GM12875 (cell line): ENCODE measurements at regions not wholly inside any gene's neighbourhood (a gene's known extent, or its start where the extent isn't known, plus 50 kb on each side); places are given as distances from the start of the nearest gene placed in this dataset.

Experiments
- H3K4me3 ChIP-seq: one replicate; pipeline ENCODE4 v1.5.1; 2011; ENCODE audit warnings: low read depth, low read length, control low read depth
- CTCF ChIP-seq: IDR thresholded peaks from 2 replicates; pipeline ENCODE4 v1.5.1; 2011; ENCODE audit warnings: low read depth, mild to moderate bottlenecking, control low read depth, inconsistent platforms, low read length, moderate library complexity, borderline replicate concordance; ENCODE audit not compliant: insufficient read depth

GRCh38 chr3:84759361-84759760, 199.4 kb upstream of the CADM2 start:
- TF ChIP-seq CTCF, result no peak
- no peak overlapping the region for H3K4me3 ChIP-seq

GRCh38 chr3:84772841-84773240, 185.9 kb upstream of the CADM2 start:
- TF ChIP-seq CTCF, result no peak

GRCh38 chr3:84783281-84783680, 175.5 kb upstream of the CADM2 start:
- no peak for TF ChIP-seq CTCF
- no peak overlapping the region for H3K4me3 ChIP-seq

More at GRCh38 chr3:84772841-84773240, 185.9 kb upstream of the CADM2 start:
- H3K4me3 ChIP-seq, result no peak overlapping the region

- TF ChIP-seq CTCF, result no peak
- no peak overlapping the region for H3K4me3 ChIP-seq
These were observed 168.8 kb upstream of the CADM2 start for GRCh38 chr3:84789961-84790360.

GRCh38 chr3:84806958-84807357, 151.8 kb upstream of the CADM2 start:
- no peak for TF ChIP-seq CTCF
- no peak overlapping the region for H3K4me3 ChIP-seq

- no peak for TF ChIP-seq CTCF
- H3K4me3 ChIP-seq, result no peak overlapping the region
These were observed 138.7 kb upstream of the CADM2 start for GRCh38 chr3:84820126-84820525.

- H3K4me3 ChIP-seq, result no peak overlapping the region
- no peak for TF ChIP-seq CTCF
These were observed 137.9 kb upstream of the CADM2 start for GRCh38 chr3:84820906-84821305.
